ENCODE measurements at regions not wholly inside any gene's neighbourhood (a gene's known extent, or its start where the extent isn't known, plus 50 kb on each side); places are given as distances from the start of the nearest gene placed in this dataset.

DNA sequence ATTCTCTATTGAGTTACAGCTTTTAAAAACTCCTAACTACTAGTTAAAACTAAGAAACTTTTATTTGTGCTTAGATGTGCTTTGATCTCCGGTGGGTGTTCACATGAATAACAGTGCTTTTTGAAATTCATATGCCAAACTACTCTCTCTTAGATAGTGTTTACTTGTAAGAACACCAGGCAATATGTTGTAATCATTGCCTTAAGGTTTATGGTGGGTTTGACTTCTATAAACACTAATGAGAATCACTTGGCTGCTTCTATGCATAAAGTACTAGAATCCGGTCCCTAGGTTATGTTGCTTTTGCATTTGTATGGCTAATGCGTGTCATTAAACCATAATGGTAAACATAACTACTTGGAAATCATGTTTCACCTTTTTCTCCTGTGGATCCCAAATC lies 203.9 kb upstream of the VSTM2A start:
- WGBS, 2 donors = 61 to 63% methylated on average over 3 of the region's 3 CpGs
- no peak for DNase-seq (ENCODE audit: low spot score in 2 of 2)
- intact Hi-C loops (cut with DNase I; ENCODE audit: low total_unique reads) = no loop called here
- H3K4me3 ChIP-seq (ENCODE audit: low read depth, poor library complexity, severe bottlenecking) = no peak overlapping the region
- TF ChIP-seq, protein P1, sequence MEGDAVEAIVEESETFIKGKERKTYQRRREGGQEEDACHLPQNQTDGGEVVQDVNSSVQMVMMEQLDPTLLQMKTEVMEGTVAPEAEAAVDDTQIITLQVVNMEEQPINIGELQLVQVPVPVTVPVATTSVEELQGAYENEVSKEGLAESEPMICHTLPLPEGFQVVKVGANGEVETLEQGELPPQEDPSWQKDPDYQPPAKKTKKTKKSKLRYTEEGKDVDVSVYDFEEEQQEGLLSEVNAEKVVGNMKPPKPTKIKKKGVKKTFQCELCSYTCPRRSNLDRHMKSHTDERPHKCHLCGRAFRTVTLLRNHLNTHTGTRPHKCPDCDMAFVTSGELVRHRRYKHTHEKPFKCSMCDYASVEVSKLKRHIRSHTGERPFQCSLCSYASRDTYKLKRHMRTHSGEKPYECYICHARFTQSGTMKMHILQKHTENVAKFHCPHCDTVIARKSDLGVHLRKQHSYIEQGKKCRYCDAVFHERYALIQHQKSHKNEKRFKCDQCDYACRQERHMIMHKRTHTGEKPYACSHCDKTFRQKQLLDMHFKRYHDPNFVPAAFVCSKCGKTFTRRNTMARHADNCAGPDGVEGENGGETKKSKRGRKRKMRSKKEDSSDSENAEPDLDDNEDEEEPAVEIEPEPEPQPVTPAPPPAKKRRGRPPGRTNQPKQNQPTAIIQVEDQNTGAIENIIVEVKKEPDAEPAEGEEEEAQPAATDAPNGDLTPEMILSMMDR (IDR thresholded peaks at IDR 0.05) = no peak
- no peak for TF ChIP-seq POLR2A (IDR thresholded peaks at IDR 0.05)

DNA sequence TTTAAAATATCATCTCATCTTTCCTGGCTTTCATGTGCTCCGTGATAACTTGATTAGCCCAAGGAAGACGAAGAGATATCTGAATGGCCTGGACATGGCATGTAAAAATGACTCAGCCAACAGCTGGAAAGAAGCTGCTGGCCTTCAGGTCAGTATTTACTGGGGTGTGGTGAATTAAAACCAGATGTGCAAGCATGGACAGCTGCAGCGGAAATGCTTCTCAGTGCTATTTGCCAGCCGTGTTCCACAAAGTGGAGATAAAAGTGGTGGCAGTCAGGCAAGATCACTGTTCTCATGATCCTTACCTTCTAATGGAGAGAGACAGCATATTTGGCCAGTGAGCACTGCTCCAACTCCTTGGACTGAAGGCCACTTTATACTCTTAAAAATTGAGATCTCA lies 203.1 kb upstream of the VSTM2A start:
- 44 to 45% methylated on average over 4 of the region's 4 CpGs for WGBS, 2 donors
- no peak overlapping the region for H3K4me3 ChIP-seq (ENCODE audit: low read depth, poor library complexity, severe bottlenecking)
- no peak for TF ChIP-seq POLR2A (IDR thresholded peaks at IDR 0.05)
- TF ChIP-seq, protein P1 (IDR thresholded peaks at IDR 0.05) = no peak
- no peak for DNase-seq (ENCODE audit: low spot score in 2 of 2)
- intact Hi-C loops (cut with DNase I; ENCODE audit: low total_unique reads) = no loop called here

DNA sequence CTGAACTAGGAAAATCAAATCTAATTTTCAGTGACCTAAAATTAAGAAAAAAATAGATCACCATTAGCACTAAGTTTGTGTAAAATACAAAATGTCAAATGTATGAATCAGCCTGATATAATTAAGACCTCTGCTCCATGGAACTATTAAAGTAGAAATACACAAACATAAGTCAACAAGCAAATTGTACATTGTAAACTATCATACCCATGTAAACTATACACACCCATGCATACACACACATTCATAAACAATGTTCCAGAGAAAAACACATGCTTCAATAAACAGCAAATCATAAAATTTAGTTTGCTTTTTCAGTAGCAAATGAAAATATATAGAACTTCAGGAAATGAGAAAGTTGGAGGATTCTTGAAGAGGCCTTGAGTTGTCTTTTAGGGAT lies 199.7 kb upstream of the VSTM2A start:
- no peak for DNase-seq (ENCODE audit: low spot score in 2 of 2)
- no peak overlapping the region for H3K4me3 ChIP-seq (ENCODE audit: low read depth, poor library complexity, severe bottlenecking)
- intact Hi-C loops (cut with DNase I; ENCODE audit: low total_unique reads) = no loop called here
- TF ChIP-seq, protein P1 (IDR thresholded peaks at IDR 0.05) = no peak

DNA sequence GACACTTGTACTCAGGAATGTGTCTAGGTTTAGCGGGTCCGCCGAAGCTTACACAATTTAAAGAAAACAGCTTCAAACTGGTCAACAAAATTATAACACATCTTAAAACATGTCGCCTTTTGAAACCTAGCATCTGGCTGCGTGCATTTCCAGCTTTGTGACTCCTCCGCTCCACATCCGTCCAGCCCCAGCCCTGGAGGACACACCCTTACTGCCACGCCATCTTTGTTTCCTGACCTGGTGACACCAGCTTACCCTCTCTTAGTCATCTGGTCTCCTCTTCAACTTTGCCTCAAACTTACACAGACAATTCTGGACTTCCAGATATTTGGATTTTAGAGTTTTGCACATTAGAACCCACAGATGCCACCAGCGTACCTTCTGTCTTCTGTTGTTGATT lies 198.7 kb upstream of the VSTM2A start:
- WGBS, 2 donors = 89 to 92% methylated on average over 9 of the region's 9 CpGs
- TF ChIP-seq, protein P1 (IDR thresholded peaks at IDR 0.05) = no peak
- no peak for TF ChIP-seq POLR2A (IDR thresholded peaks at IDR 0.05)
- DNase-seq (ENCODE audit: low spot score in 2 of 2) = no peak
- intact Hi-C loops (cut with DNase I; ENCODE audit: low total_unique reads) = no loop called here
- H3K4me3 ChIP-seq (ENCODE audit: low read depth, poor library complexity, severe bottlenecking) = no peak overlapping the region

DNA sequence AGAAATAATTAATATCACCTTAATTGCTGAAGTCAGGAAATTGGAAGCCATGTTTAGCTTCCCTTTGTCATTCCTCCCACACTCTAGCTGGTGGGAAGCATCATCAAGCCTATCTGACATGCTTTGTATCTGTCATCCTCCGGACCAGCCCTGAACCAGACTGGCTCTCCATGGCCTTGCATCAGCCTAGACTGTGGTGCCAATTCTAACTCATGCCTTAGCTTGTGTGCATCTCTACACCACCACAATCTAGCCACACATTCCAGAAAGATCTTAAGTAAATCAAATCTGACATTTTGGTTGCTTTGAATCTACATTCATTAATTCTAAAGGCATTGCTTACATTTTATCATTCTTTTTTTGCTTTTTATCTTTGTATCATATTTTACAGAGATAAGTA lies 196.4 kb upstream of the VSTM2A start:
- DNase-seq (ENCODE audit: low spot score in 2 of 2) = no peak
- intact Hi-C loops (cut with DNase I; ENCODE audit: low total_unique reads) = no loop called here
- no peak for TF ChIP-seq POLR2A (IDR thresholded peaks at IDR 0.05)
- TF ChIP-seq, protein P1 (IDR thresholded peaks at IDR 0.05) = no peak
- WGBS, 2 donors = 89 to 90% methylated on average over 1 of the region's 1 CpG
- H3K4me3 ChIP-seq (ENCODE audit: low read depth, poor library complexity, severe bottlenecking) = no peak overlapping the region

DNA sequence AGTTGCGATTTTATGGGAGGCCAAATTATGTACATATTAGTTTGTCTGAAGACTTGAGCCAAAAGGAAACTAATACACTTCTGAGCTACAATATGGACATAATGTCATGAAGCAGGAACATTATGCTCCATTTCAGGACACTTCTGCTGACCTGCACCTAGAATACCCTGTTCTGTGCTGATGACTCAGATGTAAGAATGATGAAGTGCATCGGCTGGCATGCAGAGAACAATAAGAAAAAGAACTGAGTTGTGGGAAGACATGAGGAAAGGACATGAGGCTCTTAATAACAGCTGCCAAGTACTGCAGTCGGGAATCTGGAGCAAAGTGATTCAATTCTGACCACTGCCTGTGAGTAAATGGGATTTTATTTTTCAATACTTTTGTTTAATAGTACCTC lies 192.9 kb upstream of the VSTM2A start:
- WGBS, 2 donors = 70 to 76% methylated on average over 3 of the region's 3 CpGs
- no peak overlapping the region for H3K4me3 ChIP-seq (ENCODE audit: low read depth, poor library complexity, severe bottlenecking)
- TF ChIP-seq POLR2A (IDR thresholded peaks at IDR 0.05) = no peak
- TF ChIP-seq, protein P1 (IDR thresholded peaks at IDR 0.05) = no peak
- no peak for DNase-seq (ENCODE audit: low spot score in 2 of 2)
- intact Hi-C loops (cut with DNase I; ENCODE audit: low total_unique reads) = no loop called here
